ENCODE measurements at regions not wholly inside any gene's neighbourhood (a gene's known extent, or its start where the extent isn't known, plus 50 kb on each side); places are given as distances from the start of the nearest gene placed in this dataset.

DNA sequence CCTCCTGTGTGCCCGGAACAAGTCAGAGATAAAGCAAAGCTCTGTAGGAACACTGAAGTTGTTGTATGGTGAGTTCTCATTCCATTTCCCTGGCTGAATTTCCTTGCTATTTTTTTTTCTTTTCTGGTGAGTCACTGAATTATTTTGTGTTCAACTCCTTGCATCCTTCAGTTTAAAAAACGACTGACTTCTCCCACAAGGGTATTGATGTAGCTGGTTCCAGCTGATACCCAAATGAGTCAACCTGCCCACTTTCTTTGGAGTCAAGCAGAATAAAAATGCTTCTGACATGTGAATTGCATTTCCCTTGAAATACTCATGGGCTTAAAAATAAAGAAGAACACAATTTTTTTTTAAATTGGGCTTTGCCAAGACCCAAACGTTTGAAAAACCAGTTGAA, 85.5 kb downstream of the SHOX start:
- TF ChIP-seq, protein P1, sequence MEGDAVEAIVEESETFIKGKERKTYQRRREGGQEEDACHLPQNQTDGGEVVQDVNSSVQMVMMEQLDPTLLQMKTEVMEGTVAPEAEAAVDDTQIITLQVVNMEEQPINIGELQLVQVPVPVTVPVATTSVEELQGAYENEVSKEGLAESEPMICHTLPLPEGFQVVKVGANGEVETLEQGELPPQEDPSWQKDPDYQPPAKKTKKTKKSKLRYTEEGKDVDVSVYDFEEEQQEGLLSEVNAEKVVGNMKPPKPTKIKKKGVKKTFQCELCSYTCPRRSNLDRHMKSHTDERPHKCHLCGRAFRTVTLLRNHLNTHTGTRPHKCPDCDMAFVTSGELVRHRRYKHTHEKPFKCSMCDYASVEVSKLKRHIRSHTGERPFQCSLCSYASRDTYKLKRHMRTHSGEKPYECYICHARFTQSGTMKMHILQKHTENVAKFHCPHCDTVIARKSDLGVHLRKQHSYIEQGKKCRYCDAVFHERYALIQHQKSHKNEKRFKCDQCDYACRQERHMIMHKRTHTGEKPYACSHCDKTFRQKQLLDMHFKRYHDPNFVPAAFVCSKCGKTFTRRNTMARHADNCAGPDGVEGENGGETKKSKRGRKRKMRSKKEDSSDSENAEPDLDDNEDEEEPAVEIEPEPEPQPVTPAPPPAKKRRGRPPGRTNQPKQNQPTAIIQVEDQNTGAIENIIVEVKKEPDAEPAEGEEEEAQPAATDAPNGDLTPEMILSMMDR (IDR thresholded peaks at IDR 0.05) = no peak
- H3K4me3 ChIP-seq = no peak overlapping the region
- no peaks in the 10 kb centered on the region for H3K4me1 ChIP-seq
- intact Hi-C loops (cut with DNase I) = no loop called here
- no peak for ATAC-seq
- no peaks in the 10 kb centered on the region for H3K9me3 ChIP-seq
- H3K27ac ChIP-seq = no peak overlapping the region
- DNase-seq = no peak
- no peaks in the 10 kb centered on the region for H3K27me3 ChIP-seq (ENCODE audit: low read depth)
- H3K36me3 ChIP-seq = no peaks in the 10 kb centered on the region

DNA sequence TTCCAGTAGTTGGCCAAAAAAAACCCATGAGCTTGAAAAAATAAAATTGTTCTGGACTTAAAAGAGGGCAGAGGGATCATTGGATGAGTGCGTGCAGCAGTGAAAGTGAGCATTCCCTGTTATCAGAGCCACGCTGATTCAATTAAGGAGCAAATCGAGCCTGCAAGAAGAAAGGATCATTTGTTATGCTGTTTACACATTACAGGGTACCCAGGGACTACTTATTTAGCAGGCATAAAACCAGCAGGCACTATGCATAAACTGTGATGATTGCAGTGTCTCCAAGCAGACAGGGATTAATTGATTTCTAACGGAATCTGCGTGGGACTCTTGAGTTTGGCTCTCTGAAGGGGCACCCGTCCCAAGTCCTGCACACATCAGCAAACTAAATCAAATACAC, 83.5 kb downstream of the SHOX start:
- DNase-seq = no peak
- H3K27me3 ChIP-seq (ENCODE audit: low read depth) = no peaks in the 10 kb centered on the region
- no peak overlapping the region for H3K27ac ChIP-seq
- H3K4me1 ChIP-seq = no peaks in the 10 kb centered on the region
- no peak overlapping the region for H3K4me3 ChIP-seq
- TF ChIP-seq, protein P1 (IDR thresholded peaks at IDR 0.05) = no peak
- H3K36me3 ChIP-seq = no peaks in the 10 kb centered on the region
- no peak for ATAC-seq
- intact Hi-C loops (cut with DNase I) = no loop called here
- no peaks in the 10 kb centered on the region for H3K9me3 ChIP-seq
